ENCODE measurements at regions not wholly inside any gene's neighbourhood (a gene's known extent, or its start where the extent isn't known, plus 50 kb on each side); places are given as distances from the start of the nearest gene placed in this dataset.
A peak's percentile ranks its signal among the peaks of the same experiment; 100 is the strongest.

DNA sequence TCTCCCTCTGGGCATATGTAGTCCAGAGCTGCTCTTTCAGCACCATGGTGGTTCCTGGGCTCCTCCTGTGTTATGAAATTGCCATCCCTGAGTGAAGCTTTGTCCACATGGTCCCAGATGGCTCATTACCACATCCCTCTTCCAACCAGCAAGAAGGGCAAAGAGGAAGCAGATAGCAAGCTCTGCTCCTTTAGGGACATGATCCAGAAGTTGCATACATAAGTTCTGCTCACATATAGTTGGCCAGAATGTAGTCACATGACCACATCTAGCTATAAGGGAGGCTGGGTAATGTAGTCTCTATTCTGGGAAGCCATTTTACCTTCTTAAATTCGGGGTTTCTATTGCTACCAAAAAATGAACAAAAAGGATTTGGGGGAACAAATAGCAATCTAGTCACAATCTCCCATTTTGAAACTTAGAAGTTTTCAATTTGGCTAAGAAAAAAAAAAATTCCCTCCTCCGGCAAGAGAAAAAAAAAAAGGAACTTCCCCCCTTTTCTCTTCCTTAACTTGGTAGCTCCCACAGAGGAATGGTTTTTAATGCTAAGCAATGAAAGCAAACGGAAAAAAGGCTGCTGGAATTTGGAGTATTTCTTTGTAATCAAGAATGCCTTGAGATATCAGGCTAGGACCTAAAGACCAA is 88.2 kb upstream of the USP9X start:
- CTCF ChIA-PET (ENCODE audit: unreplicated experiment) = no interaction called here

DNA sequence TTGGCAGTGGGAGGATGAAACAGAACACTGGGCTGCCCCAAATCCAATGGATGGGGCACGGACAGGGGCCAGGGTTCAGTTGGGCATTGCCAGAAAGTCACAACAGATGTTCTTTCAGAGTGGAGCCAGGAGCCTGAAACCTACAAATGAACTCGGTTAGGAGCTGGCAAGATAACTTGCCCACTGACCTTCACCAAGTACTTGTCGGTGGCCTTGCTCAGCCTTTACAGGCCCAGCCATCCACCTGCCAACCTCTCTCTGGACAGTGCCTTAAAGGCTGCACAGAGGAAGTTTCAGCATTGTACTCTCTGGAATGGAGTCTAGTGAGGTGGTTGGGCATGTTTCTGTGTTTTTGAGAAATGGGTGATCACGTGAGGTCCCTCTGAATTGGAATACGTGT is 87.1 kb upstream of the USP9X start:
- TF ChIP-seq, protein P1, sequence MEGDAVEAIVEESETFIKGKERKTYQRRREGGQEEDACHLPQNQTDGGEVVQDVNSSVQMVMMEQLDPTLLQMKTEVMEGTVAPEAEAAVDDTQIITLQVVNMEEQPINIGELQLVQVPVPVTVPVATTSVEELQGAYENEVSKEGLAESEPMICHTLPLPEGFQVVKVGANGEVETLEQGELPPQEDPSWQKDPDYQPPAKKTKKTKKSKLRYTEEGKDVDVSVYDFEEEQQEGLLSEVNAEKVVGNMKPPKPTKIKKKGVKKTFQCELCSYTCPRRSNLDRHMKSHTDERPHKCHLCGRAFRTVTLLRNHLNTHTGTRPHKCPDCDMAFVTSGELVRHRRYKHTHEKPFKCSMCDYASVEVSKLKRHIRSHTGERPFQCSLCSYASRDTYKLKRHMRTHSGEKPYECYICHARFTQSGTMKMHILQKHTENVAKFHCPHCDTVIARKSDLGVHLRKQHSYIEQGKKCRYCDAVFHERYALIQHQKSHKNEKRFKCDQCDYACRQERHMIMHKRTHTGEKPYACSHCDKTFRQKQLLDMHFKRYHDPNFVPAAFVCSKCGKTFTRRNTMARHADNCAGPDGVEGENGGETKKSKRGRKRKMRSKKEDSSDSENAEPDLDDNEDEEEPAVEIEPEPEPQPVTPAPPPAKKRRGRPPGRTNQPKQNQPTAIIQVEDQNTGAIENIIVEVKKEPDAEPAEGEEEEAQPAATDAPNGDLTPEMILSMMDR (conservative IDR thresholded peaks at IDR 0.05; ENCODE audit: low read length) = no peak
- TF ChIP-seq EZH2phosphoT487 (IDR thresholded peaks at IDR 0.05; ENCODE audit: borderline replicate concordance, low read depth, low read length) = no peak
- intact Hi-C loops (cut with micrococcal nuclease; ENCODE audit: unreplicated experiment) = no loop called here
- DNase-seq (ENCODE audit: low spot score) = no peak
- no TSS peak for BruUV-seq (replicated peaks)
- Histone ChIP-seq H4K20me1 (ENCODE audit: insufficient read depth, low read length) (no peaks in the 10 kb centered on the region), H3K9me2 (ENCODE audit: insufficient read depth, low read length) (no peaks in the 10 kb centered on the region), H3K36me3 (ENCODE audit: insufficient read depth, low read length) (no peaks in the 10 kb centered on the region), H3K4me1 (ENCODE audit: insufficient read depth, low read length, poor library complexity, severe bottlenecking) (peaks cover 7% of the 10 kb centered on the region), H3K9me3 (ENCODE audit: low read length) (no peaks in the 10 kb centered on the region), H3K79me2 (ENCODE audit: insufficient read depth, low read depth, low read length) (no peaks in the 10 kb centered on the region), H3K4me2 (ENCODE audit: low read length) (no peak overlapping the region), H3K27ac (ENCODE audit: low read depth, low read length, poor library complexity, severe bottlenecking) (no peak overlapping the region), H3K4me3 (ENCODE audit: low read depth, low read length, poor library complexity, severe bottlenecking) (no peak overlapping the region), H2AFZ (ENCODE audit: low read length) (peak overlapping the region; percentile 41; the same call in 1 of the 2 replicates)
- CTCF ChIA-PET (ENCODE audit: unreplicated experiment) = no interaction called here
- POLR2A ChIA-PET = no interaction called here

More for the DNA sequence above, 88.2 kb upstream of the USP9X start:
- H4K20me1 ChIP-seq (ENCODE audit: insufficient read depth, low read length) = no peaks in the 10 kb centered on the region
- TF ChIP-seq, protein P1 (conservative IDR thresholded peaks at IDR 0.05; ENCODE audit: low read length) = no peak
- no peak for TF ChIP-seq EZH2phosphoT487 (IDR thresholded peaks at IDR 0.05; ENCODE audit: borderline replicate concordance, low read depth, low read length)
- no TSS peak for BruUV-seq (replicated peaks)
- no peaks in the 10 kb centered on the region for H3K9me2 ChIP-seq (ENCODE audit: insufficient read depth, low read length)
- intact Hi-C loops (cut with micrococcal nuclease; ENCODE audit: unreplicated experiment) = no loop called here
- H3K9me3 ChIP-seq (ENCODE audit: low read length) = no peaks in the 10 kb centered on the region
- H3K36me3 ChIP-seq (ENCODE audit: insufficient read depth, low read length) = no peaks in the 10 kb centered on the region
- peak; percentile 76 for DNase-seq (ENCODE audit: low spot score)
- H2AFZ ChIP-seq (ENCODE audit: low read length) = peak overlapping the region; percentile 100
- peak overlapping the region; percentile 57 for H3K4me2 ChIP-seq (ENCODE audit: low read length)
- POLR2A ChIA-PET = interaction anchor here (0.7 to 1.1 kb wide), 2 partner anchors 16 to 24 kb away, joined by 3 read pairs; no protein-coding TSS in a partner anchor
- peak overlapping the region; percentile 45 for H3K4me3 ChIP-seq (ENCODE audit: low read depth, low read length, poor library complexity, severe bottlenecking)
- no peak overlapping the region for H3K27ac ChIP-seq (ENCODE audit: low read depth, low read length, poor library complexity, severe bottlenecking)
- H3K4me1 ChIP-seq (ENCODE audit: insufficient read depth, low read length, poor library complexity, severe bottlenecking) = peaks cover 7% of the 10 kb centered on the region
- H3K79me2 ChIP-seq (ENCODE audit: insufficient read depth, low read depth, low read length) = no peaks in the 10 kb centered on the region

DNA sequence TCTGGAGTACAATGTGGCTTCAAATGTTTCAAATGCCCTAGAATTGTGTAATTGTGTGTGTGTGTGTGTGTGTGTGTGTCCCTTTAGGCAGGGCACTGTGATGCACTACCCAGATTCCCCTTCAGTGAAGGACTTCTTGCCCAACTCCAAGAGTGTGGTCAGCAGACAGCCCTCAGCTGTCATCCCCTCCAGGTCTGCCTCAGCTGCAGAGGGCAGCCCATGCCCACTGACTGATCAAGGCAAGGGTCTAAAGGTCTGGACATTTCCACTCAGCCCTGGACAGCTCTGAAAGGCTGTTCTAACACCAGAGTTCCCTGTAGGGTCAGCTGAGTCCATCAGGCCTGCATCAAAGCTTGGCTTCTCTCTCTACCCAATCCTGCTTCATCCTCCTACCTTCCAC is 83.9 kb upstream of the USP9X start:
- Histone ChIP-seq H3K4me2 (ENCODE audit: low read length) (no peak overlapping the region), H3K79me2 (ENCODE audit: insufficient read depth, low read depth, low read length) (no peaks in the 10 kb centered on the region), H3K4me1 (ENCODE audit: insufficient read depth, low read length, poor library complexity, severe bottlenecking) (peaks cover 7% of the 10 kb centered on the region), H3K9me3 (ENCODE audit: low read length) (no peaks in the 10 kb centered on the region), H3K9me2 (ENCODE audit: insufficient read depth, low read length) (no peaks in the 10 kb centered on the region), H3K4me3 (ENCODE audit: low read depth, low read length, poor library complexity, severe bottlenecking) (no peak overlapping the region), H4K20me1 (ENCODE audit: insufficient read depth, low read length) (no peaks in the 10 kb centered on the region), H3K27ac (ENCODE audit: low read depth, low read length, poor library complexity, severe bottlenecking) (no peak overlapping the region), H3K36me3 (ENCODE audit: insufficient read depth, low read length) (no peaks in the 10 kb centered on the region), H2AFZ (ENCODE audit: low read length) (no peak overlapping the region)
- no TSS peak for BruUV-seq (replicated peaks)
- CTCF ChIA-PET (ENCODE audit: unreplicated experiment) = no interaction called here
- TF ChIP-seq EZH2phosphoT487 (IDR thresholded peaks at IDR 0.05; ENCODE audit: borderline replicate concordance, low read depth, low read length) = no peak
- TF ChIP-seq, protein P1 (conservative IDR thresholded peaks at IDR 0.05; ENCODE audit: low read length) = no peak
- intact Hi-C loops (cut with micrococcal nuclease; ENCODE audit: unreplicated experiment) = no loop called here
- POLR2A ChIA-PET = interaction anchor here (0.6 kb wide), 1 partner anchor 106 kb away, joined by 3 read pairs; no protein-coding TSS in a partner anchor
- DNase-seq (ENCODE audit: low spot score) = no peak

Data from OCI-LY7 (cell line).